ENCODE measurements at regions not wholly inside any gene's neighbourhood (a gene's known extent, or its start where the extent isn't known, plus 50 kb on each side); places are given as distances from the start of the nearest gene placed in this dataset.

DNA sequence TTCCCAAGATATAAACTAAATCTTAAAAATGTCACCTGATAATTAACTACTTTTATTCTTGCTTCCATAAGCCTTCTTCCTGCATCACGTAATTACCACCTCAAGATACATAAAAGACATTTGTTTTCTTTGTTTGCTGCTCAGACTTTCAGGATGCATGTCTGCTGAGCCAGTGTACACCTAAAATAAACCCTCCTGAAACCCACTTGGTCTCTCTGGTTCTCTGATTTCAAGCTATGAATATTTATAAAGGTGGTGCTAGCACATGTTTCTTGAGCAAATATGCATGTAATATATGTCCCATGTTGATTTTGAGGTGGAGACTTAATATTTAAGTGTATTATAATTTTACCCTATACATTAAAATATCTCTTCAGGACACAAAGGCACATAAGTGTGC lies 1627.7 kb upstream of the CDH9 start:
- H3K4me2 ChIP-seq = no peak overlapping the region
- H2AFZ ChIP-seq (ENCODE audit: low read depth) = no peak overlapping the region
- no peaks in the 10 kb centered on the region for H3F3A ChIP-seq (replicated peaks; ENCODE audit: insufficient read depth)
- no peaks in the 10 kb centered on the region for H3K36me3 ChIP-seq (replicated peaks in 1 of 2; ENCODE audit: control insufficient read depth in 1 of 2, insufficient read depth in 2 of 2, low read length in 1 of 2)
- TF ChIP-seq, protein P1, sequence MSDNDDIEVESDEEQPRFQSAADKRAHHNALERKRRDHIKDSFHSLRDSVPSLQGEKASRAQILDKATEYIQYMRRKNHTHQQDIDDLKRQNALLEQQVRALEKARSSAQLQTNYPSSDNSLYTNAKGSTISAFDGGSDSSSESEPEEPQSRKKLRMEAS (IDR thresholded peaks at IDR 0.05; ENCODE audit: low read depth) = no peak
- no peak for TF ChIP-seq YY1 (IDR thresholded peaks at IDR 0.05; ENCODE audit: low read depth)
- no peak for TF ChIP-seq MXI1 (IDR thresholded peaks at IDR 0.05; ENCODE audit: low read depth, low read length)
- TF ChIP-seq, protein P2, sequence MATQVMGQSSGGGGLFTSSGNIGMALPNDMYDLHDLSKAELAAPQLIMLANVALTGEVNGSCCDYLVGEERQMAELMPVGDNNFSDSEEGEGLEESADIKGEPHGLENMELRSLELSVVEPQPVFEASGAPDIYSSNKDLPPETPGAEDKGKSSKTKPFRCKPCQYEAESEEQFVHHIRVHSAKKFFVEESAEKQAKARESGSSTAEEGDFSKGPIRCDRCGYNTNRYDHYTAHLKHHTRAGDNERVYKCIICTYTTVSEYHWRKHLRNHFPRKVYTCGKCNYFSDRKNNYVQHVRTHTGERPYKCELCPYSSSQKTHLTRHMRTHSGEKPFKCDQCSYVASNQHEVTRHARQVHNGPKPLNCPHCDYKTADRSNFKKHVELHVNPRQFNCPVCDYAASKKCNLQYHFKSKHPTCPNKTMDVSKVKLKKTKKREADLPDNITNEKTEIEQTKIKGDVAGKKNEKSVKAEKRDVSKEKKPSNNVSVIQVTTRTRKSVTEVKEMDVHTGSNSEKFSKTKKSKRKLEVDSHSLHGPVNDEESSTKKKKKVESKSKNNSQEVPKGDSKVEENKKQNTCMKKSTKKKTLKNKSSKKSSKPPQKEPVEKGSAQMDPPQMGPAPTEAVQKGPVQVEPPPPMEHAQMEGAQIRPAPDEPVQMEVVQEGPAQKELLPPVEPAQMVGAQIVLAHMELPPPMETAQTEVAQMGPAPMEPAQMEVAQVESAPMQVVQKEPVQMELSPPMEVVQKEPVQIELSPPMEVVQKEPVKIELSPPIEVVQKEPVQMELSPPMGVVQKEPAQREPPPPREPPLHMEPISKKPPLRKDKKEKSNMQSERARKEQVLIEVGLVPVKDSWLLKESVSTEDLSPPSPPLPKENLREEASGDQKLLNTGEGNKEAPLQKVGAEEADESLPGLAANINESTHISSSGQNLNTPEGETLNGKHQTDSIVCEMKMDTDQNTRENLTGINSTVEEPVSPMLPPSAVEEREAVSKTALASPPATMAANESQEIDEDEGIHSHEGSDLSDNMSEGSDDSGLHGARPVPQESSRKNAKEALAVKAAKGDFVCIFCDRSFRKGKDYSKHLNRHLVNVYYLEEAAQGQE (IDR thresholded peaks at IDR 0.05; ENCODE audit: low read depth, low read length) = no peak
- TF ChIP-seq, protein P3, sequence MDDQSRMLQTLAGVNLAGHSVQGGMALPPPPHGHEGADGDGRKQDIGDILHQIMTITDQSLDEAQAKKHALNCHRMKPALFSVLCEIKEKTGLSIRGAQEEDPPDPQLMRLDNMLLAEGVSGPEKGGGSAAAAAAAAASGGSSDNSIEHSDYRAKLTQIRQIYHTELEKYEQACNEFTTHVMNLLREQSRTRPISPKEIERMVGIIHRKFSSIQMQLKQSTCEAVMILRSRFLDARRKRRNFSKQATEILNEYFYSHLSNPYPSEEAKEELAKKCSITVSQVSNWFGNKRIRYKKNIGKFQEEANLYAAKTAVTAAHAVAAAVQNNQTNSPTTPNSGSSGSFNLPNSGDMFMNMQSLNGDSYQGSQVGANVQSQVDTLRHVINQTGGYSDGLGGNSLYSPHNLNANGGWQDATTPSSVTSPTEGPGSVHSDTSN (IDR thresholded peaks at IDR 0.05) = no peak
- TF ChIP-seq, protein P4, sequence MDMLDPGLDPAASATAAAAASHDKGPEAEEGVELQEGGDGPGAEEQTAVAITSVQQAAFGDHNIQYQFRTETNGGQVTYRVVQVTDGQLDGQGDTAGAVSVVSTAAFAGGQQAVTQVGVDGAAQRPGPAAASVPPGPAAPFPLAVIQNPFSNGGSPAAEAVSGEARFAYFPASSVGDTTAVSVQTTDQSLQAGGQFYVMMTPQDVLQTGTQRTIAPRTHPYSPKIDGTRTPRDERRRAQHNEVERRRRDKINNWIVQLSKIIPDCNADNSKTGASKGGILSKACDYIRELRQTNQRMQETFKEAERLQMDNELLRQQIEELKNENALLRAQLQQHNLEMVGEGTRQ (IDR thresholded peaks at IDR 0.05; ENCODE audit: borderline replicate concordance, low read depth, low read length) = no peak
- TF ChIP-seq JUND (IDR thresholded peaks at IDR 0.05) = no peak
- TF ChIP-seq, protein P5, sequence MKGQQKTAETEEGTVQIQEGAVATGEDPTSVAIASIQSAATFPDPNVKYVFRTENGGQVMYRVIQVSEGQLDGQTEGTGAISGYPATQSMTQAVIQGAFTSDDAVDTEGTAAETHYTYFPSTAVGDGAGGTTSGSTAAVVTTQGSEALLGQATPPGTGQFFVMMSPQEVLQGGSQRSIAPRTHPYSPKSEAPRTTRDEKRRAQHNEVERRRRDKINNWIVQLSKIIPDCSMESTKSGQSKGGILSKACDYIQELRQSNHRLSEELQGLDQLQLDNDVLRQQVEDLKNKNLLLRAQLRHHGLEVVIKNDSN (IDR thresholded peaks at IDR 0.05; ENCODE audit: borderline replicate concordance, low read depth) = no peak
- TF ChIP-seq CHD2 (IDR thresholded peaks at IDR 0.05; ENCODE audit: low read length, partially characterized antibody) = no peak
- TF ChIP-seq ELF1 (IDR thresholded peaks at IDR 0.05) = no peak
- no peak for TF ChIP-seq EP300 (IDR thresholded peaks at IDR 0.05; ENCODE audit: borderline replicate concordance in 1 of 2, low read depth in 1 of 2, low read length in 1 of 2)
- TF ChIP-seq GABPA (IDR thresholded peaks at IDR 0.05; ENCODE audit: low read depth) = no peak
- no peak for TF ChIP-seq EZH2phosphoT487 (IDR thresholded peaks at IDR 0.05; ENCODE audit: borderline replicate concordance, low read depth)
- TF ChIP-seq MEF2A (IDR thresholded peaks at IDR 0.05; ENCODE audit: borderline replicate concordance, low read depth) = no peak
- no peaks in the 10 kb centered on the region for H3K79me2 ChIP-seq (ENCODE audit: insufficient read depth)
- no peak for DNase-seq
- H3K27me3 ChIP-seq (ENCODE audit: insufficient read depth) = no peaks in the 10 kb centered on the region
- POLR2A ChIA-PET = no interaction called here
- CTCF ChIA-PET = no interaction called here
- 6% methylated on average over 1 of the region's 1 CpG for WGBS (ENCODE audit: low lambda C conversion rate)
- H3K27ac ChIP-seq (ENCODE audit: low read depth in 2 of 2, low read length in 1 of 2) = no peak overlapping the region
- H3K4me1 ChIP-seq (ENCODE audit: control insufficient read depth in 1 of 2, insufficient read depth in 2 of 2, low read depth in 1 of 2, low read length in 1 of 2) = no peaks in the 10 kb centered on the region
- H4K20me1 ChIP-seq (ENCODE audit: insufficient read depth) = no peaks in the 10 kb centered on the region
- H3K9me2 ChIP-seq = no peaks in the 10 kb centered on the region
- H3K9ac ChIP-seq = no peak overlapping the region
- H3K9me3 ChIP-seq = no peaks in the 10 kb centered on the region; the same call in 1 of the 2 replicates
- H3K4me3 ChIP-seq (ENCODE audit: low read depth in 2 of 2, low read length in 1 of 2) = no peak overlapping the region

All from SK-N-SH (cell line).